ENCODE measurements at regions not wholly inside any gene's neighbourhood (a gene's known extent, or its start where the extent isn't known, plus 50 kb on each side); places are given as distances from the start of the nearest gene placed in this dataset.

DNA sequence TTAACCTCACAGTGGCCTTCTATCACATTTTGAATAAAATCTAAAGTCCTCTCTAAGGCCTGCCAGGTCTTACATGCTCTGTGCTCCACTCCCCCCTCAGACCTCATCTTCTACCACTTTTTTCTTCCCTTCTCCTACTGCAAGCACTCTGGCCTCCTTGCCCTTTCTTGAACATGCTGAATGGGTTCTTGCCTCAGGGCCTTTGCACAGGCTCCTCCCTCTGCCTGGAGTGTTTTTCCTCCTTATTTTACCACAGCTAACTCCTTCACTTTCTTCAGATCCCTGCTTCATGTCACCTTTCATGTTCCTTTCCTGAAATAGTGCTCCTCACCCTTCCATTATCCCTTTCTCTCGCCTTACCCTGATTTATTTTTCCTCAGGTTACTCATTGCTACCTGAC, 97.9 kb upstream of the FOXP4 start:
- peaks cover 46% of the 10 kb centered on the region for H3K27me3 ChIP-seq (ENCODE audit: control insufficient read depth, extremely low read depth, insufficient read depth, low read length)
- no peak overlapping the region for H3K9ac ChIP-seq (ENCODE audit: control insufficient read depth, extremely low read depth, insufficient read depth, low read length)
- no peaks in the 10 kb centered on the region for H3K9me3 ChIP-seq (ENCODE audit: control insufficient read depth, low read depth, low read length)
- DNase-seq (ENCODE audit: low read depth, low spot score) (no peak), FAIRE-seq (no peak)
- H3K9me1 ChIP-seq (ENCODE audit: control insufficient read depth, extremely low read depth, insufficient read depth, low read length) = no peaks in the 10 kb centered on the region
- no peaks in the 10 kb centered on the region for H3K79me2 ChIP-seq (ENCODE audit: control insufficient read depth, insufficient read depth, low read length)
- no peak overlapping the region for H3K4me3 ChIP-seq (ENCODE audit: control insufficient read depth in 2 of 3, extremely low read depth in 1 of 3, insufficient read depth in 2 of 3, low read depth in 1 of 3, low read length in 3 of 3)
- no peaks in the 10 kb centered on the region for H3K36me3 ChIP-seq (ENCODE audit: control insufficient read depth in 2 of 2, extremely low read depth in 1 of 2, insufficient read depth in 2 of 2, low read length in 2 of 2)
- H3K27ac ChIP-seq (ENCODE audit: control insufficient read depth, insufficient read depth, low read length) = no peak overlapping the region
- no peak overlapping the region for H2AFZ ChIP-seq (ENCODE audit: control insufficient read depth, low read length)
- H3K4me2 ChIP-seq (ENCODE audit: control insufficient read depth, extremely low read depth, insufficient read depth, low read depth, low read length) = no peak overlapping the region
- H3K4me1 ChIP-seq (ENCODE audit: control insufficient read depth, extremely low read depth, insufficient read depth, low read length) = no peaks in the 10 kb centered on the region
- no peaks in the 10 kb centered on the region for H4K20me1 ChIP-seq (ENCODE audit: control insufficient read depth, extremely low read depth, insufficient read depth, low read length)
- dilution Hi-C loops (cut with MboI; ENCODE audit: extremely low pct_ligation_motif_present, low sequenced_read_pairs) = no loop called here
- no peak for TF ChIP-seq EZH2 (IDR thresholded peaks at IDR 0.05; ENCODE audit: low read length)
- TF ChIP-seq, protein P1, sequence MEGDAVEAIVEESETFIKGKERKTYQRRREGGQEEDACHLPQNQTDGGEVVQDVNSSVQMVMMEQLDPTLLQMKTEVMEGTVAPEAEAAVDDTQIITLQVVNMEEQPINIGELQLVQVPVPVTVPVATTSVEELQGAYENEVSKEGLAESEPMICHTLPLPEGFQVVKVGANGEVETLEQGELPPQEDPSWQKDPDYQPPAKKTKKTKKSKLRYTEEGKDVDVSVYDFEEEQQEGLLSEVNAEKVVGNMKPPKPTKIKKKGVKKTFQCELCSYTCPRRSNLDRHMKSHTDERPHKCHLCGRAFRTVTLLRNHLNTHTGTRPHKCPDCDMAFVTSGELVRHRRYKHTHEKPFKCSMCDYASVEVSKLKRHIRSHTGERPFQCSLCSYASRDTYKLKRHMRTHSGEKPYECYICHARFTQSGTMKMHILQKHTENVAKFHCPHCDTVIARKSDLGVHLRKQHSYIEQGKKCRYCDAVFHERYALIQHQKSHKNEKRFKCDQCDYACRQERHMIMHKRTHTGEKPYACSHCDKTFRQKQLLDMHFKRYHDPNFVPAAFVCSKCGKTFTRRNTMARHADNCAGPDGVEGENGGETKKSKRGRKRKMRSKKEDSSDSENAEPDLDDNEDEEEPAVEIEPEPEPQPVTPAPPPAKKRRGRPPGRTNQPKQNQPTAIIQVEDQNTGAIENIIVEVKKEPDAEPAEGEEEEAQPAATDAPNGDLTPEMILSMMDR (optimal IDR thresholded peaks at IDR 0.05 in 1 of 3, IDR thresholded peaks at IDR 0.05 in 1 of 3, conservative IDR thresholded peaks at IDR 0.05 in 1 of 3; ENCODE audit: extremely low read depth in 1 of 3, insufficient read depth in 2 of 3, low read length in 3 of 3) = no peak

DNA sequence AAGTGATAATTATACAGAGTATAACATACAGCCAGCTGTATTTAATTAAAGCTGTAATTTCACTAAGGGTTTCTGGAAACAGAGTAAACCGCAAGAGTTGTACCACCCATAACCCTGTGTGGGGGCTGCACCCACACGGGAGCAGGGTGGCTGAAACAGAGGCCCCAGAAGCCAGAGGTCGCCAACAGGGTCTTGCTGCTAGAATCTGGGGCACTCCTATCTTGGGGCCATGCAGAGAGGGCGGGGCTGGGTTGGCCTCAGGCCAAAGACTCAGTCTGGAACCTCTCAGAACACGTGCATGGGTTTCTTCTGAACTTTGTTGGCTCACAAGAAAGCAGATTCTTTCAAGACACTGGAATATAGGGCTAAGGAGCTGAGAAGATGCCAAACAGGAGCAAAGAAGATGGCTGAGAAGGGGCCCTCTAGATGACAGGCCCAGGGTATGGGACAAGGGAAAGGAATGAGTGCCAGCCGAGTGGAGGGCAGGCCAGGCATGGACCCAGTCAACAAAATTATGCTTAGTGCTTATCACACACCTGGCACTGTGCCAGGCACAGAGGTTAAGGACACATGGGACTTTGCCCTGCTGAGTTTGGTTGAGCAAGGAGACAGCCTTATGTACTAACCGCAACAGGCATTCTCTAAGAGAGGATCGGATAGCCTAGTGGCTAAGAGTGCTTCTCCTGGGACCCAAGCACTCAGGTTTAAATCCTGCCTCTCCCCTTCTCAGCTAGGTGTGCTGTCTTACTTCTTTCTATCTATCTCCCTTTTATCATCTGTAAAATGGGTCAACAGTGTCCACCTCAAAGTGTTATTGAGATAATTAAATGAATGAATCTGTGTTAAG, 96.6 kb upstream of the FOXP4 start:
- Histone ChIP-seq H3K27me3 (ENCODE audit: control insufficient read depth, extremely low read depth, insufficient read depth, low read length) (peaks cover 37% of the 10 kb centered on the region), H3K9me1 (ENCODE audit: control insufficient read depth, extremely low read depth, insufficient read depth, low read length) (no peaks in the 10 kb centered on the region), H3K4me2 (ENCODE audit: control insufficient read depth, extremely low read depth, insufficient read depth, low read depth, low read length) (no peak overlapping the region), H3K79me2 (ENCODE audit: control insufficient read depth, insufficient read depth, low read length) (no peaks in the 10 kb centered on the region), H3K9me3 (ENCODE audit: control insufficient read depth, low read depth, low read length) (no peaks in the 10 kb centered on the region), H3K36me3 (ENCODE audit: control insufficient read depth in 2 of 2, extremely low read depth in 1 of 2, insufficient read depth in 2 of 2, low read length in 2 of 2) (no peaks in the 10 kb centered on the region), H4K20me1 (ENCODE audit: control insufficient read depth, extremely low read depth, insufficient read depth, low read length) (no peaks in the 10 kb centered on the region), H3K4me1 (ENCODE audit: control insufficient read depth, extremely low read depth, insufficient read depth, low read length) (no peaks in the 10 kb centered on the region), H3K27ac (ENCODE audit: control insufficient read depth, insufficient read depth, low read length) (no peak overlapping the region), H2AFZ (ENCODE audit: control insufficient read depth, low read length) (no peak overlapping the region), H3K4me3 (ENCODE audit: control insufficient read depth in 2 of 3, extremely low read depth in 1 of 3, insufficient read depth in 2 of 3, low read depth in 1 of 3, low read length in 3 of 3) (no peak overlapping the region), H3K9ac (ENCODE audit: control insufficient read depth, extremely low read depth, insufficient read depth, low read length) (no peak overlapping the region)
- dilution Hi-C loops (cut with MboI; ENCODE audit: extremely low pct_ligation_motif_present, low sequenced_read_pairs) = no loop called here
- FAIRE-seq (no peak), DNase-seq (ENCODE audit: low read depth, low spot score) (no peak)
- TF ChIP-seq EZH2 (IDR thresholded peaks at IDR 0.05; ENCODE audit: low read length) = no peak
- TF ChIP-seq, protein P1 (optimal IDR thresholded peaks at IDR 0.05 in 1 of 3, IDR thresholded peaks at IDR 0.05 in 1 of 3, conservative IDR thresholded peaks at IDR 0.05 in 1 of 3; ENCODE audit: extremely low read depth in 1 of 3, insufficient read depth in 2 of 3, low read length in 3 of 3) = no peak

Measured in keratinocyte (primary cell).